Progenitor cell of endocrine pancreas (in vitro differentiated cells): ENCODE measurements at regions not wholly inside any gene's neighbourhood (a gene's known extent, or its start where the extent isn't known, plus 50 kb on each side); places are given as distances from the start of the nearest gene placed in this dataset.

ENCODE experiments used
- DNase-seq: peaks from one replicate; pipeline ENCODE4 v3.0.0; 2021; ENCODE audit warnings: low spot score; ENCODE audit not compliant: unreplicated experiment
- H3K27ac Mint-ChIP-seq: 2 replicates; pipeline ENCODE4 v1.8.0; 2021; ENCODE audit warnings: mild to moderate bottlenecking, moderate library complexity, mixed read lengths
- H3K27me3 Mint-ChIP-seq: 2 replicates; pipeline ENCODE4 v1.8.0; 2021; ENCODE audit warnings: mixed read lengths
- H3K36me3 Mint-ChIP-seq: 2 replicates; pipeline ENCODE4 v1.8.0; 2022; ENCODE audit warnings: mixed read lengths; ENCODE audit not compliant: insufficient read depth
- H3K4me1 Mint-ChIP-seq: 2 replicates; pipeline ENCODE4 v1.8.0; 2021; ENCODE audit warnings: low read depth, mixed read lengths
- H3K4me3 Mint-ChIP-seq: 2 replicates; pipeline ENCODE4 v1.8.0; 2021; ENCODE audit warnings: low read depth, mild to moderate bottlenecking, moderate library complexity, mixed read lengths
- H3K9me3 Mint-ChIP-seq: 2 replicates; pipeline ENCODE4 v1.8.0; 2021; ENCODE audit warnings: low read depth, mixed read lengths
- CTCF ChIP-seq: fragments of 200-600 bp; sonication (generic); IDR thresholded peaks from one replicate; pipeline ENCODE4 v1.5.0; 2021; ENCODE audit warnings: antibody characterized with exemption, mild to moderate bottlenecking; ENCODE audit not compliant: unreplicated experiment

GRCh38 chr5:155068616-155069100 is 55.1 kb downstream of the KIF4B start:
- H3K27ac Mint-ChIP-seq, result no peak overlapping the region
- H3K36me3 Mint-ChIP-seq, result no peaks in the 10 kb centered on the region
- H3K4me1 Mint-ChIP-seq, result no peaks in the 10 kb centered on the region
- no peaks in the 10 kb centered on the region for H3K9me3 Mint-ChIP-seq
- no peak overlapping the region for H3K4me3 Mint-ChIP-seq
- H3K27me3 Mint-ChIP-seq, result no peaks in the 10 kb centered on the region
- TF ChIP-seq CTCF, result no peak
- no peak for DNase-seq

GRCh38 chr5:155069961-155070360 is 56.4 kb downstream of the KIF4B start:
- TF ChIP-seq CTCF, result no peak
- no peak overlapping the region for H3K27ac Mint-ChIP-seq
- H3K27me3 Mint-ChIP-seq, result no peaks in the 10 kb centered on the region
- H3K36me3 Mint-ChIP-seq, result no peaks in the 10 kb centered on the region
- DNase-seq, result no peak
- H3K9me3 Mint-ChIP-seq, result no peaks in the 10 kb centered on the region
- H3K4me1 Mint-ChIP-seq, result no peaks in the 10 kb centered on the region
- H3K4me3 Mint-ChIP-seq, result no peak overlapping the region

GRCh38 chr5:155070781-155071180 is 57.2 kb downstream of the KIF4B start:
- no peak for DNase-seq
- Mint-ChIP-seq H3K9me3 (no peaks in the 10 kb centered on the region), H3K4me1 (no peaks in the 10 kb centered on the region), H3K4me3 (no peak overlapping the region), H3K27me3 (no peaks in the 10 kb centered on the region), H3K36me3 (no peaks in the 10 kb centered on the region), H3K27ac (no peak overlapping the region)
- TF ChIP-seq CTCF, result no peak

GRCh38 chr5:155076379-155076778 is 62.8 kb downstream of the KIF4B start:
- Mint-ChIP-seq H3K27me3 (peaks cover 7% of the 10 kb centered on the region), H3K9me3 (no peaks in the 10 kb centered on the region), H3K27ac (no peak overlapping the region), H3K36me3 (no peaks in the 10 kb centered on the region), H3K4me1 (no peaks in the 10 kb centered on the region), H3K4me3 (no peak overlapping the region)
- DNase-seq, result no peak
- no peak for TF ChIP-seq CTCF

- Mint-ChIP-seq H3K27ac (no peak overlapping the region), H3K27me3 (peaks cover 7% of the 10 kb centered on the region), H3K4me1 (no peaks in the 10 kb centered on the region), H3K9me3 (no peaks in the 10 kb centered on the region), H3K4me3 (no peak overlapping the region), H3K36me3 (no peaks in the 10 kb centered on the region)
- TF ChIP-seq CTCF, result no peak
- no peak for DNase-seq
Observed at GRCh38 chr5:155079698-155080097, 66.1 kb downstream of the KIF4B start.
